Esophagus squamous epithelium (tissue), 5 donors: ENCODE measurements at regions not wholly inside any gene's neighbourhood (a gene's known extent, or its start where the extent isn't known, plus 50 kb on each side); places are given as distances from the start of the nearest gene placed in this dataset.

Source experiments
- DNase-seq: peaks from one replicate; lab custom pipeline; 2025; lab: John Stamatoyannopoulos, UW
- H3K27ac ChIP-seq, 4 donors: fragments of 200-600 bp; sonication (generic); one replicate each; pipeline ENCODE4 v1.5.1; 2016 to 2019; ENCODE audit warnings: mild to moderate bottlenecking in 1 of 4
- H3K27me3 ChIP-seq, 4 donors: fragments of 200-600 bp; sonication (generic); 1 replicate in 3 of 4; 2 replicates in 1 of 4; pipeline versions ENCODE4 v1.5.1 to v1.6.0; 2017 to 2021; ENCODE audit warnings: antibody characterized with exemption in 1 of 4
- H3K36me3 ChIP-seq, 3 donors: fragments of 200-600 bp; sonication (generic); one replicate each; pipeline ENCODE4 v1.5.1; 2016 to 2019
- H3K4me1 ChIP-seq, 3 donors: fragments of 200-600 bp; sonication (generic); one replicate each; pipeline ENCODE4 v1.5.1; 2017 to 2019
- H3K4me3 ChIP-seq, 4 donors: fragments of 200-600 bp; sonication (generic); 1 replicate in 3 of 4; 2 replicates in 1 of 4; pipeline ENCODE4 v1.5.1; 2016 to 2019; ENCODE audit warnings: mild to moderate bottlenecking in 2 of 4, moderate library complexity in 1 of 4
- H3K9me3 ChIP-seq, 3 donors: fragments of 200-600 bp; sonication (generic); one replicate each; pipeline ENCODE4 v1.5.1; 2016 to 2019
- POLR2A ChIP-seq, 4 donors: fragments of 450-650 bp; IDR thresholded peaks; one replicate each; pipeline ENCODE4 v1.6.1; 2017; ENCODE audit warnings: antibody characterized with exemption in 4 of 4, mild to moderate bottlenecking in 4 of 4, moderate library complexity in 3 of 4
- WGBS, 2 donors: methylation state at CpG; one replicate each; pipeline ENCODE4 v1.1.5; 2018; 5-methylcytosine and 5-hydroxymethylcytosine counted together
- intact Hi-C: fragments of 100-400 bp; cut with DNase I; formaldehyde crosslinking; loops from one replicate; pipeline ENCODE4 v1.15.0; 2022
- TF ChIP-seq, protein P1 (sequence below), 6 experiments: fragments of 450-650 bp in 4 of 6; fragments of 200-600 bp in 2 of 6; sonication (generic) in 2 of 6; IDR thresholded peaks; one replicate each; pipeline ENCODE4 v1.5.1; 2016 to 2019; ENCODE audit warnings: antibody characterized with exemption in 6 of 6, mild to moderate bottlenecking in 4 of 6, moderate library complexity in 4 of 6
- donor health status: DM: yes; HTN: yes; CAD: no.

DNA sequence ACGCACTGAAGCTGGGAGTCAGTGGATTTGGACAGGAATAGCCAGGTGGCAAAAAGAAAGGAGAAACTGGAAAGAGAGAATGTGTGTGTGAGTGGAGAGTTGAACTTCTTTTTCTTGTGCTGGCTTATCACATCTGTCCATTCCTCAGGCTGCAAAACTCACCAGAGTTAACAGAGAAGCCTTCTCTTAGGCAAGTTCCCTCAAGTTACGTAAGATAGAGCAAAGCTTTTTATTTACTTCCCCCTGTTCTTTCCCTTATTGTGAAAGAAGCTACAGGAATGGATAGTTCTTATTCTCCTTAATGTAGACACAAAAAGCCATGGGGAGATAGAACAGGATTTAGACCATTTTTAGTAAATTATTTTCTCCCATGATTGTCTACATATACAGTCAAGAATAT lies 188.6 kb downstream of the BMP2 start:
- no peak overlapping the region for H3K27ac ChIP-seq
- 54 to 61% methylated on average over 2 of the region's 2 CpGs for WGBS, 2 donors
- no peaks in the 10 kb centered on the region for H3K27me3 ChIP-seq
- no peak for DNase-seq
- TF ChIP-seq, protein P1, sequence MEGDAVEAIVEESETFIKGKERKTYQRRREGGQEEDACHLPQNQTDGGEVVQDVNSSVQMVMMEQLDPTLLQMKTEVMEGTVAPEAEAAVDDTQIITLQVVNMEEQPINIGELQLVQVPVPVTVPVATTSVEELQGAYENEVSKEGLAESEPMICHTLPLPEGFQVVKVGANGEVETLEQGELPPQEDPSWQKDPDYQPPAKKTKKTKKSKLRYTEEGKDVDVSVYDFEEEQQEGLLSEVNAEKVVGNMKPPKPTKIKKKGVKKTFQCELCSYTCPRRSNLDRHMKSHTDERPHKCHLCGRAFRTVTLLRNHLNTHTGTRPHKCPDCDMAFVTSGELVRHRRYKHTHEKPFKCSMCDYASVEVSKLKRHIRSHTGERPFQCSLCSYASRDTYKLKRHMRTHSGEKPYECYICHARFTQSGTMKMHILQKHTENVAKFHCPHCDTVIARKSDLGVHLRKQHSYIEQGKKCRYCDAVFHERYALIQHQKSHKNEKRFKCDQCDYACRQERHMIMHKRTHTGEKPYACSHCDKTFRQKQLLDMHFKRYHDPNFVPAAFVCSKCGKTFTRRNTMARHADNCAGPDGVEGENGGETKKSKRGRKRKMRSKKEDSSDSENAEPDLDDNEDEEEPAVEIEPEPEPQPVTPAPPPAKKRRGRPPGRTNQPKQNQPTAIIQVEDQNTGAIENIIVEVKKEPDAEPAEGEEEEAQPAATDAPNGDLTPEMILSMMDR (IDR thresholded peaks at IDR 0.05): no peak
- no peak for TF ChIP-seq POLR2A (IDR thresholded peaks at IDR 0.05)
- H3K4me1 ChIP-seq: no peaks in the 10 kb centered on the region
- H3K36me3 ChIP-seq: no peaks in the 10 kb centered on the region
- H3K9me3 ChIP-seq: peaks cover 0 to 5% (median 0%) of the 10 kb centered on the region in 3 donors
- no peak overlapping the region for H3K4me3 ChIP-seq
- intact Hi-C loops: no loop called here

DNA sequence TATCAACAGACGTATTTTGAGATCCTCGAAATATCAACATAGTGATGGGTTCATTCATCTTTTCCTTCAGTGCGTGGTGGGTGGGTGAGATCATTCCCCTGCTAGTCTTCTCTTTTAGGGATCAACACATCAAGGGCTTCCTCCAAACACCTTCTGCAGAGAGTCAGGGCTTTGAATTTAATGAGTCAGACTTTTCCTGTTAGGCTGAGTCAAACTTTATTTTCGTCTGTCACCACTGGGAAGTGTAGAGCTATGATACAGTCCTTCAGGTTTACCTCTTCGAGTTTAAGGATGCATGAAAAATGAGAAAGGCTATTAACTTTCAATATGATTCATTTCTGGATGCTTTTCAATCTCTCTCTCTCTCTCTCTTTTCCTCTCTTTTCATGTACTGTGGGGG lies 189.1 kb downstream of the BMP2 start:
- Histone ChIP-seq H3K36me3 (no peaks in the 10 kb centered on the region), H3K27me3 (no peaks in the 10 kb centered on the region), H3K4me1 (no peaks in the 10 kb centered on the region), H3K9me3 (peaks cover 0 to under 1% (median 0%) of the 10 kb centered on the region in 3 donors), H3K4me3 (no peak overlapping the region), H3K27ac (no peak overlapping the region)
- intact Hi-C loops: no loop called here
- TF ChIP-seq POLR2A (IDR thresholded peaks at IDR 0.05): no peak
- TF ChIP-seq, protein P1 (IDR thresholded peaks at IDR 0.05): no peak
- 13 to 14% methylated on average over 5 of the region's 5 CpGs for WGBS, 2 donors
- no peak for DNase-seq

DNA sequence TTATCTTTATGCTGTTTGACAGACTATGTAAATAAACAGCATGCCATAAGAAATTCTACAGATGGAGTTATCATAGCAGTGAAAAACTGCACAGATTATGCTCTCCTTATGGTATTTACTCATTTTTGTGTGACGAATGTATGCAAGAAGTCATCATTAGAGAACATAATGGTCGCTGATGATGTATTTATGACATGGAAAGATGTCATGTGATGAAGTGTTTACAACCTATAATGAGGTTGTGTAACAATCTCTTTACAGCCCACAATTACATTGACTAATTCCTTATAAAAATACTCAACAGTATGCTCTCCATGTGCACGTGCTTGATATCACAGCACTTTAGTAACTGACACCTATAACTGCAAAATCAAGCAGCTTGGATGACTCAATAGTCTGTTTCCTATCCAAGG lies 192.4 kb downstream of the BMP2 start:
- Histone ChIP-seq H3K9me3 (no peaks in the 10 kb centered on the region), H3K36me3 (no peaks in the 10 kb centered on the region), H3K4me3 (no peak overlapping the region), H3K4me1 (no peaks in the 10 kb centered on the region), H3K27me3 (no peaks in the 10 kb centered on the region), H3K27ac (no peak overlapping the region)
- WGBS, 2 donors: 38 to 52% methylated on average over 3 of the region's 3 CpGs
- intact Hi-C loops: no loop called here
- no peak for DNase-seq
- TF ChIP-seq, protein P1 (IDR thresholded peaks at IDR 0.05): no peak
- TF ChIP-seq POLR2A (IDR thresholded peaks at IDR 0.05): no peak

DNA sequence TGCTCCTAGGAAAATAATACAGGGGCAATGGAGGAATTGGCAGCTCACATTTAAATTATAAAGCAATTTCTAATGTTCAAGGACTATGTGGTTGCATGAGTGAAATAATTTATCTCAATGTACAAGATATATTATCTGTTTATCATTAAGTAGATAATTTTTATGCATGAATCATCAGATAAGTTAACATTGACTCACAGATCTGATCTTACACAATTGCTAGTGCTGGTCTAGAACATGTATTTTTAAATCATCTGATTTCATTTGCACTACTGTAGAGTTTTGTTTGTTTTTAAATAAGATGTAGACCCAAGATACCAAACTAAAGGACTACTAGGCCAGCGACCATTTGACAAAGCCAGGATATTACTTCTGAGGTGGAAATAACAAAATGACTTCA lies 199.2 kb downstream of the BMP2 start:
- Histone ChIP-seq H3K9me3 (no peaks in the 10 kb centered on the region), H3K4me1 (no peaks in the 10 kb centered on the region), H3K36me3 (no peaks in the 10 kb centered on the region), H3K27me3 (no peaks in the 10 kb centered on the region), H3K4me3 (no peak overlapping the region), H3K27ac (no peak overlapping the region)
- TF ChIP-seq, protein P1 (IDR thresholded peaks at IDR 0.05): no peak
- no peak for TF ChIP-seq POLR2A (IDR thresholded peaks at IDR 0.05)
- DNase-seq: no peak
- WGBS, 2 donors: 38 to 44% methylated on average over 1 of the region's 1 CpG
- intact Hi-C loops: no loop called here

DNA sequence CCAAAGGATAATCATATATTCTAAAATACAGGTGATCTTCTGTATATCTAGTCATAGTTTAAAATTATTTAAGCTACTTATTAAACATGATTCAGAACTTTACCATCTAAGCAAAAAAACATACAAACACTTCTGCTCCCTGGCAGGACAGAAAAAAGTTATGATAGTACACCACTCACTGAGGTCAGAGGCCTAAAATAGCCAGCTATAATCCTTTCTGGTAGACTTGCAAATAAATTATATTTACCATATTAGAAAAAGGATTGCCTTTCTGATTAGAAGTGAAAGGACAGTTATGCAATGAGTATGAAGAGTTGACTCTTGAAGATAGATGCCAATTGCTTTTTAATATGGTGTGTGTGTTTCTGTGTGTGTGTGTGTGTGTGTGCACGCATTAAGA lies 207.4 kb downstream of the BMP2 start:
- H3K27ac ChIP-seq: no peak overlapping the region
- no peak overlapping the region for H3K4me3 ChIP-seq
- 76 to 91% methylated on average over 1 of the region's 1 CpG for WGBS, 2 donors
- intact Hi-C loops: no loop called here
- DNase-seq: no peak
- no peaks in the 10 kb centered on the region for H3K36me3 ChIP-seq
- H3K27me3 ChIP-seq: no peaks in the 10 kb centered on the region
- TF ChIP-seq, protein P1 (IDR thresholded peaks at IDR 0.05): no peak
- no peak for TF ChIP-seq POLR2A (IDR thresholded peaks at IDR 0.05)
- no peaks in the 10 kb centered on the region for H3K9me3 ChIP-seq
- H3K4me1 ChIP-seq: no peaks in the 10 kb centered on the region
